HepG2 (cell line): ENCODE measurements at regions not wholly inside any gene's neighbourhood (a gene's known extent, or its start where the extent isn't known, plus 50 kb on each side); places are given as distances from the start of the nearest gene placed in this dataset.
A peak's percentile ranks its signal among the peaks of the same experiment; 100 is the strongest.

Experiments
- ELF1 ChIP-seq: sonication (generic); formaldehyde crosslinking; IDR thresholded peaks from 2 replicates; pipeline ENCODE4 v1.4.0; 2020; ENCODE audit warnings: missing genetic modification reagents
- GABPA ChIP-seq, 2 experiments: IDR thresholded peaks; 2 replicates each; pipeline ENCODE4 v1.6.1; 2011 to 2016; ENCODE audit warnings: low read depth in 2 of 2, low read length in 1 of 2, missing biosample characterization in 1 of 2, missing genetic modification characterization in 1 of 2
- GPN1 ChIP-seq: sonication (generic); formaldehyde crosslinking; IDR thresholded peaks from 2 replicates; pipeline ENCODE4 v1.5.1; 2020; ENCODE audit warnings: missing genetic modification reagents, borderline replicate concordance
- JUNB ChIP-seq: sonication (generic); formaldehyde crosslinking; IDR thresholded peaks from 2 replicates; pipeline ENCODE4 v1.8.0; 2022; ENCODE audit warnings: missing genetic modification reagents, mild to moderate bottlenecking, borderline replicate concordance
- KLF16 ChIP-seq, 2 experiments: sonication (generic) in 1 of 2; formaldehyde crosslinking in 1 of 2; IDR thresholded peaks; 2 replicates each; pipeline versions ENCODE4 v1.6.1 to v1.8.0; 2016 to 2023; ENCODE audit warnings: missing genetic modification reagents in 2 of 2, missing compliant biosample characterization in 1 of 2
- MED13 ChIP-seq: sonication (generic); formaldehyde crosslinking; IDR thresholded peaks from 2 replicates; pipeline ENCODE4 v1.5.0; 2020; ENCODE audit warnings: missing genetic modification reagents
- SAP130 ChIP-seq: IDR thresholded peaks from 2 replicates; pipeline ENCODE4 v1.6.1; 2016; ENCODE audit warnings: low read depth
- SMARCE1 ChIP-seq: fragments of 450-650 bp; IDR thresholded peaks from 2 replicates; pipeline ENCODE4 v1.6.1; 2017; ENCODE audit warnings: borderline replicate concordance
- SNAI1 ChIP-seq: sonication (generic); formaldehyde crosslinking; IDR thresholded peaks from 2 replicates; pipeline ENCODE4 v1.5.0; 2020; ENCODE audit warnings: mild to moderate bottlenecking, missing genetic modification reagents, borderline replicate concordance
- SP5 ChIP-seq: IDR thresholded peaks from 2 replicates; pipeline ENCODE4 v1.6.1; 2016; ENCODE audit warnings: low read depth, borderline replicate concordance
- TAF1 ChIP-seq: sonication (generic); formaldehyde crosslinking; IDR thresholded peaks from 2 replicates; pipeline ENCODE4 v1.4.0; 2020; ENCODE audit warnings: missing genetic modification reagents
- TOPORS ChIP-seq: sonication (generic); formaldehyde crosslinking; IDR thresholded peaks from 2 replicates; pipeline ENCODE4 v1.8.0; 2023; ENCODE audit warnings: mild to moderate bottlenecking, missing genetic modification reagents
- USF2 ChIP-seq, 2 experiments: sonication (generic) in 1 of 2; formaldehyde crosslinking in 1 of 2; IDR thresholded peaks; 2 replicates each; pipeline versions ENCODE4 v1.5.1 to v1.6.1; 2011 to 2020; ENCODE audit warnings: borderline replicate concordance in 1 of 2, low read depth in 1 of 2, low read length in 1 of 2, mild to moderate bottlenecking in 1 of 2, missing genetic modification reagents in 1 of 2, moderate library complexity in 1 of 2
- ZBTB37 ChIP-seq: sonication (generic); formaldehyde crosslinking; IDR thresholded peaks from 2 replicates; pipeline ENCODE4 v1.4.0; 2020; ENCODE audit warnings: mild to moderate bottlenecking, missing genetic modification reagents
- ZFP36L2 ChIP-seq: sonication (generic); formaldehyde crosslinking; IDR thresholded peaks from 2 replicates; pipeline ENCODE4 v1.4.0; 2020; ENCODE audit warnings: missing genetic modification reagents
- ZMYM2 ChIP-seq: sonication (generic); formaldehyde crosslinking; IDR thresholded peaks from 2 replicates; pipeline ENCODE4 v1.8.0; 2022; ENCODE audit warnings: mild to moderate bottlenecking, missing genetic modification reagents
- ZNF644 ChIP-seq: IDR thresholded peaks from 2 replicates; pipeline ENCODE4 v1.6.1; 2016; ENCODE audit warnings: low read depth
- TF ChIP-seq, protein P1 (sequence below): sonication (generic); formaldehyde crosslinking; IDR thresholded peaks from 2 replicates; pipeline ENCODE4 v1.4.0; 2020; ENCODE audit warnings: missing genetic modification reagents
- TF ChIP-seq, protein P2 (sequence below): sonication (generic); formaldehyde crosslinking; IDR thresholded peaks from 2 replicates; pipeline ENCODE4 v1.5.1; 2020; ENCODE audit warnings: missing genetic modification reagents, mild to moderate bottlenecking, borderline replicate concordance
- TF ChIP-seq, protein P3 (sequence below): sonication (generic); formaldehyde crosslinking; IDR thresholded peaks from 2 replicates; pipeline ENCODE4 v1.4.0; 2020; ENCODE audit warnings: missing genetic modification reagents

- TF ChIP-seq USF2 (IDR thresholded peaks at IDR 0.05; ENCODE audit: low read depth, low read length) (no peak), USF2 (CRISPR knock-in tag; IDR thresholded peaks at IDR 0.05; ENCODE audit: borderline replicate concordance) (no peak), ZNF644 (CRISPR knock-in tag) (peak; percentile 34), TAF1 (CRISPR knock-in tag) (no peak), ZBTB37 (CRISPR knock-in tag) (no peak), SAP130 (peak; percentile 32; the same call in 1 of the 2 replicates), JUNB (peak; percentile 93), GPN1 (CRISPR knock-in tag) (no peak), ZFP36L2 (CRISPR knock-in tag) (no peak), TOPORS (no peak), MED13 (CRISPR knock-in tag) (no peak), SMARCE1 (no peak; the same call in 1 of the 2 replicates), KLF16 (CRISPR knock-in tag; IDR thresholded peaks at IDR 0.05) (no peak), ELF1 (CRISPR knock-in tag) (no peak), SNAI1 (no peak), SP5 (CRISPR knock-in tag) (no peak), ZMYM2 (CRISPR knock-in tag) (no peak), GABPA (IDR thresholded peaks at IDR 0.05; ENCODE audit: low read depth, low read length) (no peak), GABPA (CRISPR knock-in tag; IDR thresholded peaks at IDR 0.05; ENCODE audit: low read depth) (no peak)
- TF ChIP-seq, protein P1, sequence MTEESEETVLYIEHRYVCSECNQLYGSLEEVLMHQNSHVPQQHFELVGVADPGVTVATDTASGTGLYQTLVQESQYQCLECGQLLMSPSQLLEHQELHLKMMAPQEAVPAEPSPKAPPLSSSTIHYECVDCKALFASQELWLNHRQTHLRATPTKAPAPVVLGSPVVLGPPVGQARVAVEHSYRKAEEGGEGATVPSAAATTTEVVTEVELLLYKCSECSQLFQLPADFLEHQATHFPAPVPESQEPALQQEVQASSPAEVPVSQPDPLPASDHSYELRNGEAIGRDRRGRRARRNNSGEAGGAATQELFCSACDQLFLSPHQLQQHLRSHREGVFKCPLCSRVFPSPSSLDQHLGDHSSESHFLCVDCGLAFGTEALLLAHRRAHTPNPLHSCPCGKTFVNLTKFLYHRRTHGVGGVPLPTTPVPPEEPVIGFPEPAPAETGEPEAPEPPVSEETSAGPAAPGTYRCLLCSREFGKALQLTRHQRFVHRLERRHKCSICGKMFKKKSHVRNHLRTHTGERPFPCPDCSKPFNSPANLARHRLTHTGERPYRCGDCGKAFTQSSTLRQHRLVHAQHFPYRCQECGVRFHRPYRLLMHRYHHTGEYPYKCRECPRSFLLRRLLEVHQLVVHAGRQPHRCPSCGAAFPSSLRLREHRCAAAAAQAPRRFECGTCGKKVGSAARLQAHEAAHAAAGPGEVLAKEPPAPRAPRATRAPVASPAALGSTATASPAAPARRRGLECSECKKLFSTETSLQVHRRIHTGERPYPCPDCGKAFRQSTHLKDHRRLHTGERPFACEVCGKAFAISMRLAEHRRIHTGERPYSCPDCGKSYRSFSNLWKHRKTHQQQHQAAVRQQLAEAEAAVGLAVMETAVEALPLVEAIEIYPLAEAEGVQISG (CRISPR knock-in tag), result no peak
- TF ChIP-seq, protein P2, sequence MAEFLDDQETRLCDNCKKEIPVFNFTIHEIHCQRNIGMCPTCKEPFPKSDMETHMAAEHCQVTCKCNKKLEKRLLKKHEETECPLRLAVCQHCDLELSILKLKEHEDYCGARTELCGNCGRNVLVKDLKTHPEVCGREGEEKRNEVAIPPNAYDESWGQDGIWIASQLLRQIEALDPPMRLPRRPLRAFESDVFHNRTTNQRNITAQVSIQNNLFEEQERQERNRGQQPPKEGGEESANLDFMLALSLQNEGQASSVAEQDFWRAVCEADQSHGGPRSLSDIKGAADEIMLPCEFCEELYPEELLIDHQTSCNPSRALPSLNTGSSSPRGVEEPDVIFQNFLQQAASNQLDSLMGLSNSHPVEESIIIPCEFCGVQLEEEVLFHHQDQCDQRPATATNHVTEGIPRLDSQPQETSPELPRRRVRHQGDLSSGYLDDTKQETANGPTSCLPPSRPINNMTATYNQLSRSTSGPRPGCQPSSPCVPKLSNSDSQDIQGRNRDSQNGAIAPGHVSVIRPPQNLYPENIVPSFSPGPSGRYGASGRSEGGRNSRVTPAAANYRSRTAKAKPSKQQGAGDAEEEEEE (CRISPR knock-in tag), result no peak
- TF ChIP-seq, protein P3, sequence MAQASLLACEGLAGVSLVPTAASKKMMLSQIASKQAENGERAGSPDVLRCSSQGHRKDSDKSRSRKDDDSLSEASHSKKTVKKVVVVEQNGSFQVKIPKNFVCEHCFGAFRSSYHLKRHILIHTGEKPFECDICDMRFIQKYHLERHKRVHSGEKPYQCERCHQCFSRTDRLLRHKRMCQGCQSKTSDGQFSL (CRISPR knock-in tag), result no peak
Observed at GRCh38 chr13:50320271-50320862, 305.1 kb downstream of the KCNRG start (continued).
